Activated naive CD4-positive, alpha-beta T cell treated with Interleukin-2 at 50 U/mL for 16 hours (primary cell): ENCODE measurements at regions not wholly inside any gene's neighbourhood (a gene's known extent, or its start where the extent isn't known, plus 50 kb on each side); places are given as distances from the start of the nearest gene placed in this dataset.

Experiments
- DNase-seq: peaks from one replicate; pipeline ENCODE4 v3.0.0-alpha.2; 2020

DNA sequence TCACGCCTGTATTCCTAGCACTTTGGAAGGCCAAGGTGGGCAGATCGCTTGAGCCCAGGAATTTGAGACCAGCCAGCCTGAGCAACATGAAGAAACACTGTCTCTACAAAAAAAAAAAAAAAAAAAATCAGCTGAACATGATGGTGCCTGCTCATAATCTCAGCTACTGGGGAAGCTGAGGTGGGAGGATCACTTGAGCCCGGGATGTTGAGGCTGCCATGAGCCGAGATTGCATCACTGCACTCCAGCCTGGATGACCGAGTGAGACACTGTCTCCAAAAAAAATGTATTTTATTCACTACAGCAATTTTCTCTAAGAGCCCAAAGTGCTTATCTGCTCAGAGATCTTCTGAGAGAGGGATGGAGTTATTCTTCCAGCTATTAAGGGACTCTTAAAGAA lies 215.8 kb upstream of the PPP3CA start:
- DNase-seq, result no peak

DNA sequence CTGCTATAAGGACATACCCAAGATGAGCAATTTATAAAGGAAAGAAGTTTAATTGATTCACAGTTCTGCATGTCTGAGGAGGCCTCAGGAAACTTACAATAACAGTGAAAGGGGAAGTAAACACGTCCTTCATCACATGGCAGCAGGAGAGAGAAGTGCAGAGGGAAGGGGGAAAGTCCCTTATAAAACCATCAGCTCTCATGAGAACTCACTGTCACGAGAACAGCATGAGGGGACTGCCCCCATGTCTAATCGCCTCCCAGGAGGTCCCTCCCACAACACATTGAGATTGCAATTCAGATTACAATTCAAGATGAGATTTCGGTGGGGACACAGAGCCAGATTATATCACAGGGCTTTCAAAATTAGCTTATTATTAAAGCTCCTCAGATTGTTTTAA lies 209.5 kb upstream of the PPP3CA start:
- DNase-seq, result peak; percentile 9

DNA sequence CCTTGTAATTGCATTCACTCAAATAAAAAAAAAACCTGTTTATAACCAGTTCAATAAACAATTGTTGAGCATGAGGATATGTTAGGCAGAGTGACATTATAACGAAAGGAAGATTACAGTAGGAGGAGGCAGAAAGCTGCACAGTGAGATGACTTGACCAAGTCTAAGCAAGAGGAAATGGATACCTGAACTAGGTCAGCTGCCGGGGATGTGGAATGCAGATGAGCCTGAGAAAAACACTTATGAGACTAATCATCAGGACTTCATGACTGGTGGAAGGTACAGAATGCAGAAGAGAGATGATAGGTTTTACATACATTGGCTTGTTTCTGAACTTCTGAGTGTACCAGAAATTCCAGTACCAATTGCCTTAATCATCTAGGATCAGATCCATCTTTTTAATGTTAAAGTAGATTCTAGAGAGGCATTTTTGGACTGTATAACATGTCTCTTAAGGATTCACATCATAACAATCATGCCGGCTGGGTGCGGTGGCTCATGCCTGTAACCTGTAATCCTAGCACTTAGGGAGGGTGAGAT lies 208.1 kb upstream of the PPP3CA start:
- no peak for DNase-seq

DNA sequence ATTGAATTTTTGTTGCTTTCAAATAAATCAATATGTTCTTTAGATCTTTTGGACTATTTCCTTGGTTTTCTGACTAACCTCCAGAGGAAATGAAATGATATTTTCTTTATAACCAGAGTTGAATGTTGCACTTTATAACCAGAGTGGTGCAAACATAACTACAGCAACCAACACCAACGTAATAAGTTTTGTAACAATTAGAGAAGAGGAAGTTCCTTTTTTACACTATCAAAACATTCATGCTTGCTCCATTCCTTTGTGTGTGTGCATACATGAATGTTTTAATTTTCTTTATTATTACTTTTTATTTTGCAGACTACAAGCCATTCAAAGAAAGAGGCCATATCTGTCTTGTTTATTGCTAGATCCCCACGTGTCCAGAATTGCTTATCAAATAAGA lies 193.0 kb upstream of the PPP3CA start:
- no peak for DNase-seq

DNA sequence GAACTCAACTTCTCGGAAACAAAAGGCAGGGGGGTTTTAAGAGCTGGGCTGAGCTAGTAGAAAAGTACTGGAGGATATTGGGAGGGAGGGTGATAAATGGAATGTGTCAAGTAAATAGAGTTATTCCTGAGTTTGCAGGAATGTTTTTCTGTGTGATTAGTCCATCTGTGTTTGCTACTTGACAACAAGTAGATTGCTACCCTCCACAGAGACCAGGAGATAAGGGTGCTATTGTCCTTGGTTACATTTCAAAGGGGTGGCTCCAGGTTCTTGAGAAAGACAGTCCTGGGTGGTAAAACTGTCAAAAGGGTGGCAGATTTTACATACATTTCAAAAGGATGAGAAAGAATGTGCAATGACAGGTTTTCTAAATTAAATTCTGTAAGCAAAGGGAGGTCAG lies 181.2 kb upstream of the PPP3CA start:
- DNase-seq, result no peak

DNA sequence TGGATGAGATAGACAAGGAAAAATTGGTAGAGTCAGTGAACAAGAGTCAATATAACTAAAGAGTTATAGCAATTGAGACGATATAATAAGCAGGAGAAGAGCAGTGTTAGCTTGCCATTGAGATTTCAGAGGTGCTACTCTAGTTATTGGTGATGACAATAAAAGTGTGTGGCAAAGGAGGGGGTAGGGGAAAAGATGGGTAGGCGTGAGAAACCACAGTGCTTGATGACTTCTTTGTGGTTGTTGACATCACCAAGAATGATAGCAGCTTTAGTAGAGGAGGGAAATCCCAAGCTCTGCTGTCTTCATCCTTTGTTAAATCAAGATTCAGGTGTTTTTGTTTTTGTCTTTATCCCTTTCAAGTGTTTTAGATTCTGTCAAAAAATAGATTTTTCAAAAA lies 179.9 kb upstream of the PPP3CA start:
- peak; percentile 76 for DNase-seq

DNA sequence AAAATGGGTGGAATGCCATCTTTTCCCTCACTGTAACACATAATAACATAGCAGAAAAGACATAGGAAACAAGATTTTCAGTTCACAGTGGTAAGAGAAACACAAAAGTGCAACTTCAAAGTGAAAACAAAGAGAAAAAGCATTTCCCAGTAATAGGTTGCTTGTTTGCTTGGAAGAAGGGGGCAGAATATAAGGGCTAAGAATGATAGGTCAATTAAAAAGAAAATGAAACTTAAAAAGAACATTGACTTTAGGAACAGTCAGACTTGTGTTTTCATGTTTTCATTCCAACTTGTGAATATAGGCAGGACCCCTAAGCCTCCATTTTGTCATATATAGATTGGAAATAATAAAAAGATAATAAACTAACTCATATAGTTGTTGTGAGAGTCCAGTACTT lies 168.2 kb upstream of the PPP3CA start:
- no peak for DNase-seq

DNA sequence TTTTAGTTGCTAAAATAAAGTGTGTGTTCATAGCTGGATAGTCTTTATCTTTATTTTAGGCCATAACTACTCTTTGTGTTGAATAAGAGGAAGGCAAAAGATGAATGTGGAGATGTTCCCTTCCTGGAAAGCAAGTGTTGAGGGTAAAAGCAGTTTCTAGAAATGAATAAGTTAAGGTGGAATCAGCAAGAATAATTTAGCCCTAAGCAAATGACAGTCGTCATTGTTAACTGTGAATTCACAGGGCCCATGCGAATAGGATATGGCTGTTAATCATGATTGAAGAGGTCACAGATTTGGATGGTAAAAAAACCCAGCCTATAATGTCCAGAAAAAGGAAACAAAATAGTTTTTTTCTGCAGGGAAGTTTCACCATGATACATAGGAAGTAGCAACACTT lies 167.8 kb upstream of the PPP3CA start:
- no peak for DNase-seq

DNA sequence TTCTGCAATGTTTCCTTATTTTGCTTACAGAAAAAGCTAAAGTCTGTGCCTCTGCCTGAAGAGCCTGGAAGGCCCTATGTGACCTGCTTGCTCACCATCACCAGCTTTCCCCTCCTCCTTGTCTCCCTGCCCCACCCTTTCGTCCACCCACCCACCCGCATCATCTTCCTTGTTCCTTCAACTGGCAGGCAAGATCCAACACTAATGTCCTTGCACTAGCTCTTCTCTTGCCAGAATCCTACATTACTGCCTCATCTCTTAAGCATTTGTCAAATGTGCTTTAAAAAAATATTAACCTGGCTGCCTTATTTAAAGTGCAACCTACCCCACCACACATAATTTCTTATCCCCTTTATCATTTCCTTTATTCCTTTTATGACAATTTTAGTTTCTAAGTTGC lies 165.1 kb upstream of the PPP3CA start:
- no peak for DNase-seq

DNA sequence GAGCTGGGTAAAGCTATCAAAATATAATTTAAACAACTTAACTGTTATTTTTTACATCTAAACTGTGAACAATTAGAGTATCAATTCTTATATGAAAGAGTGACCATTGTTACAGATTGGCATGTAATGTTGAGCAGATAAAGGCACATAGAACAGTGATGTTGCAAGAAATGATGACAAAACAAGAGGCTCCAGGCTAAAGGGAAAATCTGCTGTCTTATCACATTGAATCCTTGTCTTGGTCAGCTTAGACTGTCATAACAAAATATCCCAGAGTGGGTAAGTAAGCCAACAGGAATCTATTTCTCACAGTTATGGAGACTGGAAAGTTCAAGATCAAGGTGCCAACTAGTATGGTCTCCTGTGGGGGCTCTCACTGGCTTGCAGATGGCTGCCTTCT lies 154.1 kb upstream of the PPP3CA start:
- DNase-seq, result no peak

DNA sequence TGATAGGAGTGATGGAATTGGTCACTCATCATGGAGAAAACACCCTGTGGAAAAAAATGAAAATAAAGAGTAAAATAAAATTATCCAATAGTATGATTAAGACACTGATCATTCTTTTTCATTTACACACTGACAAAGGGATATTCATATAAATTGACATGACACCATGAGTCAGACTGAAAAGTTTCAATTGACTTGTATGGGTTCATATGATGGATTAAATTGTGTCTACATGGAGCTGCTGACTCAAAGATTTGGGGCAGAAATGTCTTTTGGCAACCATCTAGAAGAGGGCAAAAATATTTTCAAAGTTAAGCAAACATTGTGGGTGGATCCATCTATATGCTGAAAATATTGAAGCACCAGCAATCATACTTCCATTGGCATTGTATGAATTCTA lies 153.4 kb upstream of the PPP3CA start:
- no peak for DNase-seq

DNA sequence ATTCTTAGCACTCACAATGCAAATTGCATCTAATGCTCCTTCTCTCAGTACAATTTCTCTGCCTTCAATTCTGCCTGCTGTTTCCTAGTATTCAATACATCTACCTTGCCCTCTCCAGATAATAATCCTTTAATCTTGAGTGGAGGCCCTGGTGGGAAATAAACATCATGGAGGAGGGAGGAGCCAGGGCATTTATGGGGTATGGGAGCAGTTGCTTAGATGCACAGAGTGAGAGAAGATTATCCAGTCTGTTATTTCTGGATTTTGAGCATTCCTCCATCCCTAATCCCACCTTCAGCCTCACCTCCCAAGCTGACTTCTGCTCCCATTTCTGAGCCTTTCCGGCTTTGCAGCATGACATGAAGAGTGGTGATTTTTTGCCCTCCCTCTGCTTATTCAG lies 127.9 kb upstream of the PPP3CA start:
- no peak for DNase-seq

DNA sequence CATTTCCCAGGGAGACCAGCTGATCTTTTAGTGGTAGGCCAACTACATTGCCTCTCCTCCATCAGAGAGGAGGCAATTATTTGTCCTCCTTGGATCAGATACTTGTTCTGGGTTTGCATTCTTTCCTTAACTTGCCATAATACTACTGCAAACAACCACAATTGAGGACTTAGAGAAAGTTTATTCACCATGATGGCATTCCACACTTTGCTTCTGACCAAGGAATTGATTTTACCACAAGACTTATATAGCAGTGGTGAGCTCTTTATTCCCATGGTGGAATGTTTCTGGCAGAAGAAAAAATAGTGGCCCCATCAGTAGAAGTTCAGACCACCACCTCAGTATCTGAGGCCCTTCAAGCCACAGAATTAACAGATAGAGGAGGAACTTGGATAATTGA lies 123.9 kb upstream of the PPP3CA start:
- DNase-seq, result no peak

DNA sequence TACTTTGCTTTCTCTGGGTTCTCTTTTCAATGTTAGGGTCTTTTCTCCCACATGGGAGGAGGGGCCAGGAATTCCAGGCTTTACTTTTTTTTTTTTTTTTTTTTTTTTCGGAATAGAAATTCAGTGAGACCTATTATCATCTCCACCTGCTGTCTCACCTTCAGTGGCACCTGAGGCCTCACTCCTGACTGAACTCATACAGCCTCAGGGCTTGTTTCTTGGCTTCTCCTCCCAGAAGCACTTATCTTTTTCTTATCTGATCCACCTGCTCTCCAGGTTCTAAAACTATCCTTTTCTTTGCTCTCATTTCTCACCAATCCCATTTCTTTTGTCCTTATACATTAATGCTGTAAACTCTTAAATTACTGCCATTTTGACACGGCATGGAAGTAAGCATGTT lies 117.3 kb upstream of the PPP3CA start:
- DNase-seq, result no peak

DNA sequence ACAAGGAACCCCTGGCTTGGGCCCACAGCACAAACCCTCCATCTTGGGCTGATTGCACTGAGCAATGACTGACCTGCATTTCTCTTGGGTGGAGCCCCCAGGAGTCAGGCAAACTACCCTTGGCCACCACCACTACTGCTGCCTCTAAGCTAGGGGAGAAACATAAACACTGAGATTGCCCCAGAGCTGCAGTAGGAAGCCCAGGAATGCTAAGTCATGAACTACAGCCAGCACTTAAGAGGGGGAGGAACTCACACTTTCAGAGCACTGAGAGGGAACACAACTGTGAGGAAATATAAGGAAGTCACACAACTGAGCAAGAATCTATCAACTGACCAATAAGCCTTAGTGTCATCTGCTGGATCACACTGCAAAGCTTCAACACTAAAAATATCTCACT lies 111.6 kb upstream of the PPP3CA start:
- no peak for DNase-seq

DNA sequence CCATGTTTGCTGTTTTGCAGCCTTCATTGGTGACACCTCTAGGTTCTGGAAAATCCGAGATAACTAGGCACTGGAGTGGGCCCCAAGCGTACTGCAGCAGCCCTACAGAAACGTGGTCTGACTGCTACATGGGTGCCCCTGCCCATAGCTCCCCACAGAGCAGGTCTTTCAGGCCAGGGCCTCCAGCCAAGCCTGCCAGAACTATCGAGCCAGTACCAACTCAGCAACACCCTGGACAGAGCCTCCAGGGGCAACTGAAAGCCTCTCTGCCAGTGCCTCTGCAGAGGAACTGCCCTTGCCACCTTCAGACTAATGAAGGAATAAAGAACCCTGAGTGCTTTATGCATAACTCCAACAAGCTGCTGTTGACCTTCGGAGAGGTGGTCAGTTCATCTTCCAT lies 111.1 kb upstream of the PPP3CA start:
- no peak for DNase-seq

DNA sequence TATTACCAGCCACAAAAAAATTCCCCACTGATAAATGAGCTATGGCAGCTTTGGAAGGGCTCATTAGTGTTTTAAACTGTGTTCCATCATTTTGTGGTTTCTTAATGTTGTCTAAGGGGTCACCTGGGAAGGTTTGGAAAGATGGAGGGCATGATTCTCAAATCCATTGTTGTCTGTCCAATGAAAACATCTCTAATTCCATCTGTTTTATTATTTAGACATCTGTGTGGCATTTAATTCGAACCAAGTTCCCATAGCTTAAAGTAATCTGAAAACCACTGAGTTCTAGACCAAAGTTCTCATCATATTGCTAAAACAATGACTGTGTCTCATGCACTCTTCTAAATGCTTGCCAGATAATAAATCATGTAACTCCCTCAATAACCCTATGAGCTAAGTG lies 103.8 kb upstream of the PPP3CA start:
- no peak for DNase-seq

DNA sequence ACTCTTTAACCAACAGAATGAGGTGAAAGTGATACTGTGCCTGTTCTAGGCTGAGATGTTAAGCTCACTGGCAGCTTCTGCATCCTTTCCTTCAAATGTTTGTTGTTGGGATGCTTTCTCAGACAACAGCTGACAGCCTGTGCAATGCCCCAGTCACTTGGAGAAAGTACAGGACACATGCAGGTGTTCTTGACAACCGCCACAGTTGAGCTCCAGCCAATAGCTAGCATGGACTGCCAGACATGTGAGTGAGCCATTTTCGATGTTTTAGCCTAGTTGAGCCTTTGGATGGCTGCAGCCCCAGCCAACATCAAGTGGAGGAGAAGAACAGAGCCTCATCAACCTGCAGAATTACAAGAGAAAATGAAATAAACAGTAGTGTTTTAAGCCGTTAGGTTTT lies 94.1 kb upstream of the PPP3CA start:
- no peak for DNase-seq

DNA sequence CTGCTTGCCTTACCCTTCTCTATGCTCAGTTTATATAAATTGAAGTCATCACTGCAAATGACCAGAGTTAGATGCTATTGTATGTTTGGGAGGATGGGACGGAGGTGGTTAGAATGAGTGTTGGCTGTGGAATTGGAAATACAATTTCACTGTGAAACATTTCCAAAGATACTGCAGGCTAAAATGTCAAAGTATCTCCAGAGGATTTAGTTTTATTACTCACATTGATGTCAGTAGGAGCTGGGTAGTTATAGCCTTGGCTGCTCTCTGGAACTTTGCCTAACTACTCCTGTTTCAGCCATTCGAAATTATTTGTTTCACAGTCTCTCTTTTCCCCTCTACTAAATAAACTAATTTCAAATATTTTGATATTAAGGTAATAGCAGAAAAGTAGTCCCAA lies 92.6 kb upstream of the PPP3CA start:
- DNase-seq, result no peak

DNA sequence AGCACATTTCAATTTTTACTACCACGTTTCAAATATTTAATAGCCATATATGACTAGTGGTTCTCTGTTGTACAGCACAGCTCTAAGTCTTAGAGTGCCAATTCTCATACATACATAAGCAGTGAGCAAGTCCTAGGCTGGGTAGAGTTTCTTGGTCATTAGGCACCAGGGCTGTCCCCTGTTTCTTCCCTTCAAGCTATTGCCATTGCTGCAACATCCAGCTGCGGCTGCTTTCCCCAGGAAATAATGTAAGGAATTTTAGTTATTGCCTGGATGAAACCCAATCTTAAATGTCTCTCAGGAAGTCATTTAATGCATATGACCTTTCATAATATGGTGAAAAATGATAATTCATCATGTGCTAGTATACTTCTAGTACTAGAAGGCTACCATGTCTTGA lies 74.1 kb upstream of the PPP3CA start:
- no peak for DNase-seq

DNA sequence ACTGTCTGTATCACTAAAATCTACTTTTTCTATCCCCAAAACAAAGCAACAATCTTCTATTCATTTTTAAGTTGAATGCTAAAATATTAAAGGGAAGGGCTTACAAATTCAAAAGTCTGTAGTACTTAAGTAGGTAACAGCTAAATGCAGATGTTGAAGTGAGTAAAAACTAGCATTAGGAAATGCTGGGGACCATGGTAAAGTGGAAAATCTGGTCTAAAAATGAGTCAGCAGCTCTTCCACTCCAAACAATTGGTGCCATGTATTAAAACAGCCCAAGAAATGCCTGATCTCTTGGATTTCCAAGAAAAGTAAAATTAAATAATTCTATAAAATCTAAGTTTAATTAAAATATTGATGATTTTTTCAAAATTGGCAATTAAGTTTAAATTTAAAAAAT lies 73.3 kb upstream of the PPP3CA start:
- DNase-seq, result no peak

DNA sequence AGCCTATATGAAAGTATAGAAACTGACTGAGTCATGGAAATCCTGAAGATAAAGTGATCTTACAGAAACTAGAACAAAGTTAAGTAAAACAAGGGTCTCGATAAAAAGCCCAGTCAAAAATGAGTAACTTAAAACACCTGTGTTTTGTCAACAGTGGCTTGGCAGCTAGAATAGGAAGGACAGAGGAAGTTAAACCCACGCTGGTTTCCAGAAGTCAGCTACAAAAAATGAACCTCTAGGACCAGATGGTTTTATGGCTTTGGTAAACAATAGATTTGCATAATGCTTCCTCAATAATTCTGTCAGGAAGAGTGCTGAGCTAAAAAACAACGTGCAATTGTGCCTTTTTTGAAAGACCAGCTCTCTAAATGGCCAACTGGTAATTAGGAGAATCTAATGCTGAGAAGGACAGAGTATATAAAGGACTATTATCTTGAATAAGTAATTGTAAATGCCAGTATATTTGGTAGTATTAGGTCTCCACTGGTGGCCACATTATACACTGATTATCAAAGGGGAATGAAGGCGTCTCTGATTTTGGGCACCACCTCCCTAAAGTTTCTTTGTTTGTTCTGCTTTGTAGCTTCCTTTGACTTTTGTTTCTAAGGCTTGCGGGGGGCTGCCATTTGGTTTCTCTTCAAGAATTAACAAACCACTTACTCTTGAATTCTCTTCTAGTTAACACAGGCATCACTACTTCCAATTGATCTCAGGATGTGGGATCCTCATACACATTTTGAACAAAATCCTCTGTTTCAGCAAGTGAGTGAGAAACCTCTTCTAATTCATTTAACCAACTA lies 72.2 kb upstream of the PPP3CA start:
- no peak for DNase-seq

DNA sequence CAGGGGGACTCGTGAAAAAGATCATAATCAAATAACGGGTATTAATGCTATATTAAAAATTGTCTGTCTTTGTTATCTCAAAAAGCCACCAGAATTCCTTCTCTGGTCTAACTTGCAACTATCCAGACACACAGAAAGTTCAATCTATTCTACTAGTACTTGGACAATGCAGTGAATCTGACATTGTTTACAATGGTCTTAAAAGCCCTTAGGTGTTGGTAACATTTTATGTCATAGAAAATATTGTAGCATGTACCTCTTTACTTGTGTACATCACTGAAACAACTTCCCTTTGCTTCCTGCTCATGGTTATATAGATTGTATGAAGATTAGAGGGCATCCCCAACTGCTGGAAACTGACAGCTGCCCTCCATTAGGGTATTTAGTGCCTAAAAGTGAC lies 71.1 kb upstream of the PPP3CA start:
- DNase-seq, result no peak

DNA sequence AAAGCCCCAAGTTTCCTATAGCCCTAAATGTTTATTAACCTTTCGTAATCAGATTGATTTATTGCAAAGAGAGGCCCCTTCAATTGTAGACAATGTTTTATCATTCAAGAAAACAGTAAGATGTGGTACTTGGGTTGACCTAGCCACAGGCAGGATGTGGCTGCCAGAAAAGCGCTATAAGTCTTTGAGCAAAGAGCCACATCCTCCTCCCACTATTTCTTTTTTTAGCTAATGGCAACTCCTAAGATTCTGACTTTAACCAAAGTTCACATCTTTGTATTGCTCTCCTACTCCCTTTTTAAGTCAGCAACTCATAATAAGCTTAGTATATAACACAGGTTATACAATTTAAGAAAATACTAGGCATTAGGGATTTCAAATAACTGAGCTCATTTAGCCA lies 70.7 kb upstream of the PPP3CA start:
- DNase-seq, result peak; percentile 68

DNA sequence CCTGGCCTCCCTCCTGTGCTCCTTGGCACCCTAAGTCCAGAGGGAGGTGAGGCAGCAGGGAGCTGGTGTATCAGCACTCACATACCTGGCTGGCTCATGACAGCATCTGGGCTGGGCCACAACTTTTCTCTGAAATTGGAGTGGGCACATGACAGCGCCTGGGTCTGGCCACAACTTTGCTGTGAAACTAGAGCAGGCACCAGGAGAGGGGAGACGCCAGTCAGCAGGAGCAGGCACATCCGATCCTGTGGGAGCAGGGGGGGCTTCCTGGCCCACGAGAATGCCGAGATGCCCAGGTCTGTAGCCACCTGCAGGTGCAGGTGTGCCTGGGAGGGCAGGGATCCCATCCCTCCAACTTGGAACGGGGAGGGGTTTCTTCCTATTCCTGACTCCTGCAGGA lies 69.7 kb upstream of the PPP3CA start:
- DNase-seq, result no peak
